Lung (tissue), 11 donors: ENCODE measurements at regions not wholly inside any gene's neighbourhood (a gene's known extent, or its start where the extent isn't known, plus 50 kb on each side); places are given as distances from the start of the nearest gene placed in this dataset.

Source experiments
- ATAC-seq: fragments of 200-7000 bp; cut with Tn5 transposase; one replicate; pipeline ENCODE4 v1.9.1; 2020; ENCODE audit warnings: moderate number of reproducible peaks; ENCODE audit not compliant: insufficient read depth, low FRiP score
- DNase-seq, 3 donors: peaks; one replicate each; pipeline ENCODE4 v3.0.0-alpha.2; 2013 to 2017
- H3K27ac ChIP-seq, 2 donors: one replicate each; pipeline ENCODE4 v1.5.1; 2013; ENCODE audit warnings: mild to moderate bottlenecking in 2 of 2, moderate library complexity in 2 of 2, control low read depth in 1 of 2, inconsistent platforms in 1 of 2, low read depth in 1 of 2, low read length in 1 of 2
- H3K27me3 ChIP-seq, 3 donors: one replicate each; pipeline ENCODE4 v1.5.1; 2013; ENCODE audit warnings: low read length in 2 of 3; ENCODE audit not compliant: control insufficient read depth in 3 of 3, insufficient read depth in 3 of 3
- H3K36me3 ChIP-seq, 4 donors: one replicate each; pipeline ENCODE4 v1.5.1; 2013; ENCODE audit warnings: low read length in 4 of 4, mild to moderate bottlenecking in 1 of 4, moderate library complexity in 1 of 4; ENCODE audit not compliant: control insufficient read depth in 4 of 4, insufficient read depth in 4 of 4
- H3K4me1 ChIP-seq, 5 donors: one replicate each; pipeline ENCODE4 v1.5.1; 2013; ENCODE audit warnings: low read length in 5 of 5, mild to moderate bottlenecking in 2 of 5, moderate library complexity in 1 of 5; ENCODE audit not compliant: control insufficient read depth in 5 of 5, insufficient read depth in 5 of 5
- H3K4me3 ChIP-seq: one replicate; pipeline ENCODE4 v1.5.1; 2013; ENCODE audit warnings: mild to moderate bottlenecking, control low read depth, moderate library complexity
- H3K9ac ChIP-seq, 2 donors: one replicate each; pipeline ENCODE4 v1.5.1; 2013; ENCODE audit warnings: low read length in 2 of 2, control low read depth in 1 of 2; ENCODE audit not compliant: insufficient read depth in 1 of 2
- H3K9me3 ChIP-seq, 4 donors: one replicate each; pipeline ENCODE4 v1.5.1; 2013; ENCODE audit warnings: low read length in 3 of 4, mild to moderate bottlenecking in 1 of 4, moderate library complexity in 1 of 4; ENCODE audit not compliant: control insufficient read depth in 4 of 4, insufficient read depth in 3 of 4
- CTCF ChIP-seq: IDR thresholded peaks from 2 replicates; pipeline ENCODE4 v1.5.1; 2012; ENCODE audit warnings: mild to moderate bottlenecking; ENCODE audit errors: control extremely low read depth, extremely low read depth
- WGBS, 2 donors: extraction: QIAGEN DNeasy Blood & Tissue Kit; methylation state at CpG; one replicate each; pipeline ENCODE4 v1.1.7; 2013; 5-methylcytosine and 5-hydroxymethylcytosine counted together
- donor health status: control.
- donor health status: control.
- donor health status: Bipolar disorder and iron deficiency.
- donor health status: healthy.
- donor health status: DM: yes; HTN: yes; CAD: no.

DNA sequence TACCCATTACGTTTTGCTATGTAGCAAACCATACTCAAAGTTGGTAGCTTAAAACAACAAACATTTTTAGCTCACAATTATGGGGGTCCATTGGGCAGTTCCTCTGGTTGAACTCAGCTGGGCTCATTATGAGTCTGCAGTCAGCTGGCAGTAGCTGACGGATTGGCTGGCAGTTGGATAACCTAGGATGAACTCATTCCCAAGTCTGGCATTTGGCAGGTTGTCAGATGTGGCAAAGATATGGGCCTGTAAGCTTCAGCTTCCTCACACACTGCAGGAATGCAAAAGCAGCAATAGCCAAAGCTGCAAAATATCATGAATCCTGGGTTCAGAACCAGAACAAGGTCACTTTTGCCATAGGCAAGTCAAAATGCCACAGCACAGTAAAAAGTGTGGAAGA is 412.2 kb upstream of the SORCS1 start:
- no peak for TF ChIP-seq CTCF
- DNase-seq = no peak
- no peak for ATAC-seq

GRCh38 chr10:107565014-107565413 is 400.5 kb upstream of the SORCS1 start:
- no peak for ATAC-seq
- Histone ChIP-seq H3K27ac (no peak overlapping the region), H3K9me3 (peaks cover 0 to 6% (median under 1%) of the 10 kb centered on the region in 4 donors), H3K4me3 (no peak overlapping the region), H3K9ac (no peak overlapping the region), H3K27me3 (no peaks in the 10 kb centered on the region), H3K4me1 (no peaks in the 10 kb centered on the region), H3K36me3 (no peaks in the 10 kb centered on the region)
- no peak for TF ChIP-seq CTCF
- no peak for DNase-seq

More for the DNA sequence above, 412.2 kb upstream of the SORCS1 start:
- 37 to 58% methylated on average over 2 of the region's 2 CpGs for WGBS, 2 donors
- Histone ChIP-seq H3K27me3 (no peaks in the 10 kb centered on the region), H3K4me3 (no peak overlapping the region), H3K9me3 (no peaks in the 10 kb centered on the region), H3K4me1 (no peaks in the 10 kb centered on the region), H3K27ac (no peak overlapping the region), H3K36me3 (no peaks in the 10 kb centered on the region), H3K9ac (no peak overlapping the region)

DNA sequence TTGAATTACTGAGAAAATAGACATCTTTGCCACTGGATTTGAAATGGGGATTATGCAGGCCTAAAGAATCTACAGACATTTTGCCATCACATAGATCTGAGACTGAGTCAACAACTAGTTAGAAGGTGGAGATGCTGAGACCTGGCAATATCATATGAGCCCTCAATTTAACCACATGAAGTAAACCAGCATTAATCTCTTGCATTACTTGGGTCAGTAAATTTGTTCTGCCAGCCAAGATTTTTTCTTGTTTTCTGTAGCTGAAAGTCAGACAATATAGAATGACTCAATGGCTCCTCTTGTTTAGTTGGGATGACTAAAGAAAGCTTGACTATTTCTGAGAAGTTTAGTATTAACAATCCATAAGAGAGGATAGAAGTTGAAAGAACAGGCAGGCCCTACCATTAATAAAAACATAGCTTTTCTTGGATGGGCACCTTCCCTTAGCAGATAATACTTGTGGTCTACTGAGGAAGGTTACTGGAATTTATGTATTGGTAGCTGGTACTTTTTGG is 396.7 kb upstream of the SORCS1 start:
- Histone ChIP-seq H3K4me3 (no peak overlapping the region), H3K36me3 (no peaks in the 10 kb centered on the region), H3K9ac (no peak overlapping the region), H3K4me1 (no peaks in the 10 kb centered on the region), H3K27ac (no peak overlapping the region), H3K9me3 (peaks cover 0 to 6% (median 0%) of the 10 kb centered on the region in 4 donors), H3K27me3 (no peaks in the 10 kb centered on the region)
- TF ChIP-seq CTCF = no peak
- DNase-seq (no peak), ATAC-seq (no peak)

DNA sequence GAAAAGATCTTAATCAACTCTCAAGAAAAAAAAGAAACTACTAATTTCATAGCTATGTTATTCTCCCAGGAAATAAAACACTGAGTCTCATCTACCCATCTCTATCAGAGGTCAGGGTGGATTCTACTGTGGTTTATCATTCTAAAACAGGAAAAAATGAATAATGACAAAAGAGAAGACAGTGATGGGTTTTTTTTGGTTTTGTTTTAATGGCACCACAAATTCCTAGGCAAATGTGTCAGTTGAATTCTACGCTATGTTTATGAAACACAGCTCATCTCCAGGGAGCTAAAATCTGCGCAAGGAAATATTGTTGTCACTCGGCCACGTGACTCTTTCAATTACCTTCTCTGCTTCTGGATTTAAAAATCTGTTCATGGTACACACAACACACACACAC is 393.4 kb upstream of the SORCS1 start:
- Histone ChIP-seq H3K4me1 (no peaks in the 10 kb centered on the region), H3K9ac (no peak overlapping the region)
- no peak for TF ChIP-seq CTCF

More for the DNA sequence above, 393.4 kb upstream of the SORCS1 start:
- ATAC-seq (no peak), DNase-seq (no peak)
- no peaks in the 10 kb centered on the region for H3K36me3 ChIP-seq
- no peaks in the 10 kb centered on the region for H3K9me3 ChIP-seq
- H3K27ac ChIP-seq = no peak overlapping the region
- no peaks in the 10 kb centered on the region for H3K27me3 ChIP-seq
- H3K4me3 ChIP-seq = no peak overlapping the region
- WGBS, 2 donors = 69 to 93% methylated on average over 4 of the region's 4 CpGs
